ENCODE measurements at regions not wholly inside any gene's neighbourhood (a gene's known extent, or its start where the extent isn't known, plus 50 kb on each side); places are given as distances from the start of the nearest gene placed in this dataset.

GRCh38 chr10:14385596-14386593, 55.2 kb upstream of the FRMD4A start:
- DNase-seq = peak; percentile 48

DNA sequence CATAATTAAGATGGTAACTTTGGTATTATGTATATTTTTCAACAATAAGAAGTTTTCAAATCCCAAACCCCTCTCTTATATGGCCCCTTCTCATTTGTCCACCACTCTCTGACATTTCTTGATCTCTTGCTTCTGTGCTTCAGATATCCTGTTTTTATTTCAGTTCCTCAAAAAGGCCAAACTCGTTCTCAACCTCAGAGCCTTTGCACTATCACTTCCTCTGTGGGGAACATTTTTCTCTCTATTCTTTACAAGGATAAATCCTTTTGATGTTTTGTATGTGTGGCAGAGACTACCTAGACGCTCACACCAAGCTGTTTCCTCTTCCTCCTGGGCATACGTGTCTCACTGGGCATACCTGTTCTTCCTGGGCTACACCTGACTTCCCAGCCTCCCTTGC, 54.2 kb upstream of the FRMD4A start:
- peak; percentile 79 for DNase-seq

GRCh38 chr10:14384116-14384730, 53.5 kb upstream of the FRMD4A start:
- DNase-seq = peak; percentile 23

DNA sequence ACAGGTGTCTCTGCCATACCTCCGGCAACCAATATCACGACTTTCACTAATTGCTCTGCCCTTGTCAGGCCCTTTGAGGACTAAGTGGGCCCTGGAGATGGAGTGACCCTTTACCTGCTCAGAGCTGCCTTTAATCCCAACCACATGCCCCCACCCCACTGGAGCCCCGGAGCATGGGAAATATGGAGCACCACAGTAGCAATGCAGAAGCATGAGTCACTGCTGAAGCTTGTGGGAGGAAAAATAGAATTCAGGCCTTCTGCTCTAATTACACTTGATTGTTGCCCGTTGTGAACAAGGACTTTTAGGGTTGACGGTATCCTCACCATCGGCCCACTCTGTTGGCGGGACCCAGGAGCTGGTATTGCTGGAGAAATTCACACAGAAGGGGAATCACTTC, 52.5 kb upstream of the FRMD4A start:
- DNase-seq = no peak

- DNase-seq = no peak
Observed at GRCh38 chr10:14382531-14382930, 51.8 kb upstream of the FRMD4A start.

- no peak for DNase-seq
Observed at GRCh38 chr10:14382022-14382421, 51.3 kb upstream of the FRMD4A start.

DNA sequence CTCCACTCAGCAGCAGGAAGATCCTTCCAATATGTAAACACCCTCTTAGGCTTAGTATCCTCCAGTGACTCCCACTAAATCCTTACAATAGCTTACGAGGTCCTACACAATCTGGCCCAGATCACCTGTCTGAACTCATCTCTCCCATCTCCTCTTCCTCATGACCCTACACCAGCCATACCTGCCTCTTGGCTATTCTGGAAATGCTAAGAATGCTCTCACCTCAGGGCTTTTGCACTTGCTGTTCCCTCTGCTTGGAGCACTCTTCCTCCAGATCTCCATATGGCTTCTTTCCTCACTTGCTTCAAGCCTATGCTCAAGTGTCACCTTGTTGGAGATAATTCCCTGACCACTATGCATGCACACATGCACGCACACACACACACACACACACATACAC, 50.8 kb upstream of the FRMD4A start:
- DNase-seq = no peak

GRCh38 chr10:14380746-14381145, 50.0 kb upstream of the FRMD4A start:
- DNase-seq = no peak
